Fibroblast of villous mesenchyme (primary cell): ENCODE measurements at regions not wholly inside any gene's neighbourhood (a gene's known extent, or its start where the extent isn't known, plus 50 kb on each side); places are given as distances from the start of the nearest gene placed in this dataset.

Experiments
- DNase-seq: peaks from one replicate; pipeline ENCODE4 v3.0.0-alpha.2; 2010; ENCODE audit warnings: low read depth
- H3K4me3 ChIP-seq: 2 replicates; pipeline ENCODE4 v1.5.1; 2011; ENCODE audit warnings: low read depth, mild to moderate bottlenecking, low read length
- TF ChIP-seq, protein P1 (sequence below): IDR thresholded peaks from 2 replicates; pipeline ENCODE4 v1.5.1; 2012; ENCODE audit warnings: low read depth, mild to moderate bottlenecking, low read length; ENCODE audit not compliant: insufficient read depth

DNA sequence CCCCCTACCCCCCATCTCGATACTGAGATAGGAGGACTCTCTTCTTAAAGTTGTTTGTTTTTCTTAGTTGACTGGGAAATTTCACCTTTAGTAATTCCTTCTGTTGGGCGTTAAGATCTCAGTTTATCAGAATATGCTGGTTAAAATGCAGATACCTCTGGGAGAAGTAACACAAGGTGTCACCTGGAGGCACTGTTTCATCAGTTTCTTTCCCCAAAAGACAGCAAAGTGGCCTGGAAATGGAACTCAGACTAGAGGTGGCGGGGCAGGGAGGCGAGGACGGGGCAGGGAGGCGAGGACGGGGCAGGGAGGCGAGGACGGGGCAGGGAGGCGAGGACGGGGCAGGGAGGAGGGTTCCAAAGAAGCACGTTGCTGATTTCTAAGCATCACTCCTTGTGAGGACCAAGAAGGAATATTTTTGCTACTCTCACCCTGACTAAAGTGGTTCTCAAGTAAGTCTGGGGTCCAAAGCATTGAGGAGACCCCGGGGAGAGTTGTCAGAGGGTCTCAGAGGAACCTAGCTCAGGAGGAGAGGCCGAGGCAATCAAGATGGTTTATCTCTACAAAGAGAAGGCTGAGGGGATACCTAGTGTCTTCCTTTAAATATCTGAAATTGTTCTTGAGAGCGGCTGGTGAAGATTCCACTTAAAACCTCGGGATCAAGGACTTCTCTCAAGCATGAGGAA, 147.0 kb upstream of the B3GAT1 start:
- DNase-seq = no peak
- H3K4me3 ChIP-seq = no peak overlapping the region
- TF ChIP-seq, protein P1, sequence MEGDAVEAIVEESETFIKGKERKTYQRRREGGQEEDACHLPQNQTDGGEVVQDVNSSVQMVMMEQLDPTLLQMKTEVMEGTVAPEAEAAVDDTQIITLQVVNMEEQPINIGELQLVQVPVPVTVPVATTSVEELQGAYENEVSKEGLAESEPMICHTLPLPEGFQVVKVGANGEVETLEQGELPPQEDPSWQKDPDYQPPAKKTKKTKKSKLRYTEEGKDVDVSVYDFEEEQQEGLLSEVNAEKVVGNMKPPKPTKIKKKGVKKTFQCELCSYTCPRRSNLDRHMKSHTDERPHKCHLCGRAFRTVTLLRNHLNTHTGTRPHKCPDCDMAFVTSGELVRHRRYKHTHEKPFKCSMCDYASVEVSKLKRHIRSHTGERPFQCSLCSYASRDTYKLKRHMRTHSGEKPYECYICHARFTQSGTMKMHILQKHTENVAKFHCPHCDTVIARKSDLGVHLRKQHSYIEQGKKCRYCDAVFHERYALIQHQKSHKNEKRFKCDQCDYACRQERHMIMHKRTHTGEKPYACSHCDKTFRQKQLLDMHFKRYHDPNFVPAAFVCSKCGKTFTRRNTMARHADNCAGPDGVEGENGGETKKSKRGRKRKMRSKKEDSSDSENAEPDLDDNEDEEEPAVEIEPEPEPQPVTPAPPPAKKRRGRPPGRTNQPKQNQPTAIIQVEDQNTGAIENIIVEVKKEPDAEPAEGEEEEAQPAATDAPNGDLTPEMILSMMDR = no peak

DNA sequence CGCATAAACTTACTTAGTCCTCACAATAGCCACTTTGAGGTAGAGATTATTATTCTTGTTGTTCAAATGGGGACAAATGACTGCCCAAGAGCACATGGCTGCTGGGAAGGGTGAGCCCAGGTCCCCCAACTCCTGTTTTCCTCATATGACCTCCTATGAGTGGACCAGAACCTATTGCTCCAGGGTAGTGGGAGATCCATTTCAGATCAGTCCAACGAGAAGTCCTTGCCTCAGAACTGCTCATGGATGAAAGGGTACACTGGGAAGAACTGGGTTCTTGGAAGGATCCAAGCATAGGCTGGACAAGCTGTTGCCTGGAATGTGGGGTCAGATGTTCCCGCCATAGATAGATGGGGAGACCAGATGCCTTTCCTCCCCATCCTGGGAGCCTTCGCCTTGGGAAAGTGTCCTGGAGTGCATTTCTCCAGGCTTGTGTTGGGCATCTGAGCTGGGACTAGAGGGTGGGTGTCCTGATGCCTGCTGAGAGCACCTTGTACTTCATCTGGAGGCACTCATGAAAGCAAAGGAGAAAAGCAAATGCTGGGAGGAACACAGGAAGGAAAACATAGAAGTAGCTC, 146.3 kb upstream of the B3GAT1 start:
- DNase-seq = no peak
- TF ChIP-seq, protein P1 = no peak
- H3K4me3 ChIP-seq = no peak overlapping the region

DNA sequence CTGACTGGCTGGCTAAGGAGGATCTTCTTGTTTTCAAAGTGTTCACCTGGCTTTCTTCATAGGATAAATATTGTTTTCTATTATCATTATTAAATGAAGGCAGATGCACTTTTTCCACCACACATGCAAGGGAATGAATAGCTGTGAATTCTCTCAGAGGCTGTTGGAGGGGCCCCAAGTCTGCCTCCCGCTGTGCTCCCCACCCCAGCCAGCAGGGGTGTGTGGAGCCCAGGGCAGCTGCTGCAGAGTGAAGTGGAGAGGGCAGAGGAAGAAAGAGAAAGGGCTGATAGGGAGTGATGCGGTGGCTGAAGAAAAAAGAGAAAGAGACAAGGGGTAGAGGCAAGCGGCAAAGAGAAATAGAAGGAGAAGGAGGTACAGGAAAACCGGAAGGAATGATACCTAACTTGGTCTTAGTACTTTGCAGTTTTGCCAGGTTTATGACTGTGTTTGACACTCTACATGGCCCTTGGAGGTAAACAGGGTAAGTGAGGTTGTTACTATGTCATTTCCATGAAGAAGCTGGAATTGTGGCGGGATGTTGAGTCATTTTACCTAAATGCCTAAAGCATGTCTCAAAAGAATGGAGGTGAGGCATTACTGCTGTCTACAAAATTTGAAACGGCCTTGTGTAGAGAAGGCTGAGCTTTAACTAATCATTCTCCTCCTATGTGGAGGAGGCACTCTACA, 145.7 kb upstream of the B3GAT1 start:
- TF ChIP-seq, protein P1 = no peak
- no peak overlapping the region for H3K4me3 ChIP-seq
- DNase-seq = no peak

DNA sequence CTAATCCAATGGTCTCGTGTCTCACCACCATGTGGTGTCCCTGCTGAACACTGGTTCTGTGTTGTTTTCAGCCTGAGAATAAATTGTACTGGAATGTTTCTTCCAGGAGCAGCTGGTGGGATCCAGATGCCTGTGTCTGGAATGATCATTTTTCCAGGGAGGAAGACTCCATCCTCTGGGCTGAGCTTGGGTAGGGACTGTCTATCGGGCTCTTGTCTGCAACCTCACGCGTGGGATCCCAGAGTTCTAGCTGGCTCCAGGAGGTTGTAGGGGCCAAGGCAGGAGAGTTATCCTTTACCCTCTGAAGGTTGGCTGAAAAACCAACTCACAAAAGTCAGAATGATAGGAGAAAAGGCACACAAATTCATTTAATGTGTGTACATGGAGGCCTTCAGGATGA, 144.1 kb upstream of the B3GAT1 start:
- DNase-seq = no peak
- no peak overlapping the region for H3K4me3 ChIP-seq
- TF ChIP-seq, protein P1 = no peak

DNA sequence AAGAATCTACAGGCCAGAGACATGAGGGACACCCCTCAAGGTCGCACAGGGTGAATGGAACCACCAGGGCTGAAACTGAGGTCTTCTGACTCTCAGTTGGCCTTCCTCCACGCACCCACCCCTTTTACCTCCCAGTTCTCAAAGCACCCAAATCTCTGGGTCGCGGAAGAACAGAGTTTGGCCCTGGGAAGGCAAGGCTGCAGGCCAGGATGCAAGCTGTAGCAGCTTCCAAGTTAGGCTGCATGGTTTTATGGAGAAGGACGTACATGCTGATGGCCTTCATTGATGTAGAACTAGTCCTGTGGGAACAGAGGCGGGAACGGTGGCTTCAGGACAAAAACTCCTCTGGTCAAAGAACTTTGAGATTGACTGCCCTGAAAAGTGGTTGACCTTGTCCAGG, 143.5 kb upstream of the B3GAT1 start:
- TF ChIP-seq, protein P1 = no peak
- no peak for DNase-seq
- no peak overlapping the region for H3K4me3 ChIP-seq

DNA sequence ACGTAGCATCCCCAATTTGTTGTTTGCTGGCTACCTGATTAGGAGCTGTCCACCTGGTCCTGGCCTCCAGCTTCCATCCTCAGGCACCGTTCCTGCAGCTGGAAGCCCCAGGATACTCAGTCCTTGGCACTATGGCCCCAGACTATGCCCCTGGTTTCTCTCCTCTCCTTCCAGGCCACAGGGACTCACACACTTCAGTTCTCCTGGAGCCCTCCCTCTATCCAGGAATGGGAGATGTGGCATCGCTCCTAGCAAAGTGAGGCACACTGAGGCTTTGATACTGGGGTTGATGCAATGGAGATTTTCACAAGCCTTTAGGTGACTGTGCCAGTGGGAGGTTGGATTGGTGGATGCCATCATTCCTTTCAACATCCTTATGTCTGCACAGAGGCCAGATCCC, 142.8 kb upstream of the B3GAT1 start:
- no peak overlapping the region for H3K4me3 ChIP-seq
- TF ChIP-seq, protein P1 = no peak
- no peak for DNase-seq
